ENCODE measurements at regions not wholly inside any gene's neighbourhood (a gene's known extent, or its start where the extent isn't known, plus 50 kb on each side); places are given as distances from the start of the nearest gene placed in this dataset.
A peak's percentile ranks its signal among the peaks of the same experiment; 100 is the strongest.

- DNase-seq, result no peak
These were observed 56.4 kb upstream of the F13A1 start for GRCh38 chr6:6376845-6377244.

GRCh38 chr6:6377621-6378020, 57.2 kb upstream of the F13A1 start:
- intact Hi-C loops (cut with DNase I), result no loop called here
- no peak for DNase-seq
- ATAC-seq, result no peak

More at GRCh38 chr6:6376845-6377244, 56.4 kb upstream of the F13A1 start:
- intact Hi-C loops (cut with DNase I), result no loop called here
- ATAC-seq, result no peak

GRCh38 chr6:6379573-6379972, 59.1 kb upstream of the F13A1 start:
- no peak for DNase-seq
- ATAC-seq, result no peak
- intact Hi-C loops (cut with DNase I), result no loop called here

- no peak for DNase-seq
- no peak for ATAC-seq
- intact Hi-C loops (cut with DNase I), result no loop called here
These were observed 64.1 kb upstream of the F13A1 start for GRCh38 chr6:6384520-6384919.

- no peak for DNase-seq
- peak in 1 of 2 donors; percentile 51 for ATAC-seq
- intact Hi-C loops (cut with DNase I), result no loop called here
These were observed 65.5 kb upstream of the F13A1 start for GRCh38 chr6:6386010-6386409.

GRCh38 chr6:6390849-6391602, 70.6 kb upstream of the F13A1 start:
- no peak for DNase-seq
- ATAC-seq, result no peak
- intact Hi-C loops (cut with DNase I), result no loop called here

- no peak for ATAC-seq
- intact Hi-C loops (cut with DNase I), result no loop called here
- no peak for DNase-seq
These were observed 72.0 kb upstream of the F13A1 start for GRCh38 chr6:6392214-6393068.

GRCh38 chr6:6393069-6393529, 72.6 kb upstream of the F13A1 start:
- DNase-seq (no peak), ATAC-seq (no peak)
- intact Hi-C loops (cut with DNase I), result no loop called here

- DNase-seq (no peak), ATAC-seq (peak; percentile 90 to 94)
- intact Hi-C loops (cut with DNase I), result no loop called here
These were observed 75.2 kb upstream of the F13A1 start for GRCh38 chr6:6395581-6396197.

- intact Hi-C loops (cut with DNase I), result no loop called here
- no peak for ATAC-seq
- DNase-seq, result no peak
These were observed 77.4 kb upstream of the F13A1 start for GRCh38 chr6:6397842-6398241.

- DNase-seq (no peak), ATAC-seq (no peak)
- intact Hi-C loops (cut with DNase I), result no loop called here
These were observed 79.1 kb upstream of the F13A1 start for GRCh38 chr6:6399568-6399967.

- intact Hi-C loops (cut with DNase I), result no loop called here
- no peak for DNase-seq
- no peak for ATAC-seq
These were observed 80.9 kb upstream of the F13A1 start for GRCh38 chr6:6401401-6401800.

GRCh38 chr6:6402006-6402405, 81.5 kb upstream of the F13A1 start:
- DNase-seq (no peak), ATAC-seq (no peak)
- intact Hi-C loops (cut with DNase I), result no loop called here

GRCh38 chr6:6402591-6402990, 82.1 kb upstream of the F13A1 start:
- DNase-seq (no peak), ATAC-seq (no peak)
- intact Hi-C loops (cut with DNase I), result no loop called here

- intact Hi-C loops (cut with DNase I), result no loop called here
- ATAC-seq (no peak), DNase-seq (no peak)
These were observed 84.6 kb upstream of the F13A1 start for GRCh38 chr6:6405031-6405430.

GRCh38 chr6:6405997-6406714, 85.7 kb upstream of the F13A1 start:
- intact Hi-C loops (cut with DNase I), result no loop called here
- DNase-seq (no peak), ATAC-seq (no peak)

GRCh38 chr6:6406715-6407070, 86.2 kb upstream of the F13A1 start:
- DNase-seq, result no peak
- ATAC-seq, result no peak
- intact Hi-C loops (cut with DNase I), result no loop called here

- intact Hi-C loops (cut with DNase I), result no loop called here
- peak in 1 of 2 donors; percentile 31 for ATAC-seq
- no peak for DNase-seq
These were observed 86.7 kb upstream of the F13A1 start for GRCh38 chr6:6407071-6407741.

- DNase-seq (no peak), ATAC-seq (no peak)
- intact Hi-C loops (cut with DNase I), result no loop called here
These were observed 89.1 kb upstream of the F13A1 start for GRCh38 chr6:6409397-6410030.
